ENCODE measurements at regions not wholly inside any gene's neighbourhood (a gene's known extent, or its start where the extent isn't known, plus 50 kb on each side); places are given as distances from the start of the nearest gene placed in this dataset.

DNA sequence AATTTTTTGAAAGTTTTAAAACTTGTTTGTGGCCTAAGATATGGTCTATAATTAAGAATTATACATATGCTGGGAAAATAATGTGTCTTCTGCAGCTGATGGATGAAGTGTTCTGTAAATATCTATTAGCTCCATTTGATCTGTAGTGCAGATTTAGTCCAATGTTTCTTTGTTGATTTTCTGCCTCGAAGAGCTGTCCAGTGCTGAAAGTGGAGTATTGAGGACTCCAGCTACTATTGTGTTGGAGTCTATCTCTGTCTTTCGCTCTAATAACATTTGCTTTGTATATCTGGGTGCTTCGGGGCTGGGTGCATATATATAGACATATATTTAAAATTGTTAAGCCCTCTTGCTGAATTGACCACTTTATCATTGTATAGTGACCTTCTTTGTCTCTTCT lies 2127.3 kb downstream of the PCDH7 start:
- H3K27ac Mint-ChIP-seq, result no peak overlapping the region
- H3K4me1 ChIP-seq (ENCODE audit: insufficient read depth, low read length), result no peaks in the 10 kb centered on the region
- ChIA-PET CTCF (ENCODE audit: partially characterized antibody) (no interaction called here), POLR2A (ENCODE audit: partially characterized antibody) (no interaction called here)
- no peaks in the 10 kb centered on the region for H3K27me3 Mint-ChIP-seq
- peaks cover 0 to 9% of the 10 kb centered on the region in 2 donors for H3K9me3 ChIP-seq (ENCODE audit: control insufficient read depth in 1 of 2, low read length in 2 of 2)
- H3K27ac ChIP-seq (ENCODE audit: low read depth, low read length), result no peak overlapping the region
- intact Hi-C loops (cut with micrococcal nuclease), result no loop called here
- no peaks in the 10 kb centered on the region for H3K36me3 Mint-ChIP-seq
- no peaks in the 10 kb centered on the region for H3K36me3 ChIP-seq (ENCODE audit: insufficient read depth, low read length)
- H3K4me3 Mint-ChIP-seq, result no peak overlapping the region
- peaks cover 0 to 21% (median 4%) of the 10 kb centered on the region in 8 donors for H3K9me3 Mint-ChIP-seq
- no peaks in the 10 kb centered on the region for H3K27me3 ChIP-seq (ENCODE audit: insufficient read depth, low read length)
- no peak overlapping the region for H3K4me3 ChIP-seq (ENCODE audit: low read length in 2 of 2)
- no peak for DNase-seq
- no peaks in the 10 kb centered on the region for H3K4me1 Mint-ChIP-seq

DNA sequence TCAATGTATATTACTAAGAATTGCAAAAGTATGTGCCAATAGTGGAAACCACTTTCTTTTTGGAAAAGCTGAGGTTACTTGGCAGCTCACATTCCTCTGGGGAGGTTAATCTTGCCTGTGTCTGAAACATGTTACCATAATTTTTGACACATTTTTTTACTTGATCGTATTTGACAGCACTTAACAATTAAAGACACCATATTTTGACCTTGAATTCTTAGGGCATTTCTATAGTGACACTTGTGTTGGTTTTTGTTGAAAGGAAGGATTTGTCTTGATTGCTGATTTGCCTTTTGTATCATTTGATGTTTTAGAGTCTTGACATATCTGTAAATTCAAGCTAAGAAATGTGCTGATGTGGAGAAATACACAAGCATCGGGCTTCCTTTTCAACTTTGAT lies 2135.5 kb downstream of the PCDH7 start:
- Mint-ChIP-seq H3K9me3 (peaks cover 0 to 20% (median 3%) of the 10 kb centered on the region in 8 donors), H3K4me1 (no peaks in the 10 kb centered on the region), H3K4me3 (no peak overlapping the region), H3K27ac (no peak overlapping the region), H3K27me3 (no peaks in the 10 kb centered on the region), H3K36me3 (no peaks in the 10 kb centered on the region)
- intact Hi-C loops (cut with micrococcal nuclease), result no loop called here
- ChIA-PET POLR2A (ENCODE audit: partially characterized antibody) (no interaction called here), CTCF (ENCODE audit: partially characterized antibody) (no interaction called here)
- H3K27me3 ChIP-seq (ENCODE audit: insufficient read depth, low read length), result no peaks in the 10 kb centered on the region
- no peak overlapping the region for H3K27ac ChIP-seq (ENCODE audit: low read depth, low read length)
- no peak overlapping the region for H3K4me3 ChIP-seq (ENCODE audit: low read length in 2 of 2)
- no peaks in the 10 kb centered on the region for H3K4me1 ChIP-seq (ENCODE audit: insufficient read depth, low read length)
- H3K36me3 ChIP-seq (ENCODE audit: insufficient read depth, low read length), result no peaks in the 10 kb centered on the region
- H3K9me3 ChIP-seq (ENCODE audit: control insufficient read depth in 1 of 2, low read length in 2 of 2), result peaks cover 0 to 4% of the 10 kb centered on the region in 2 donors
- DNase-seq, result no peak

DNA sequence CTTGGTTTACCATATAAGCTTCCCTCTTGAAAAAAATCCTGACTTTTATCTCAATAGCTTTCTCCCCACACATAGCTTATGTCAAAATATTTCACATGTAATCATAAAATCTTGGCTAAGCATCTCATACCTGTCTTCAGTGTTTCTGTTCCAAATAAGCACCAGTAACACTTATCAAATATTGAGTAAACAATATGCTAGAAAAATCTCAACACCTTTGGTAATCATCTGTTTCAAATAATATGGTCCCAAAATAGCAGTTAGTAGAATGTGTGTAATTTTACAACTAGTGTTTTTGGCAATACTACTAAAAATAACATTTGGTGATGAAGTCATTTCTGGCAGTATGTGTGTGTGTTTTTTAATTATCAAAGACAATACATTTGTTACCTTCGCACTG lies 2138.2 kb downstream of the PCDH7 start:
- Histone ChIP-seq H3K4me3 (ENCODE audit: low read length in 2 of 2) (no peak overlapping the region), H3K27me3 (ENCODE audit: insufficient read depth, low read length) (no peaks in the 10 kb centered on the region), H3K27ac (ENCODE audit: low read depth, low read length) (no peak overlapping the region), H3K36me3 (ENCODE audit: insufficient read depth, low read length) (no peaks in the 10 kb centered on the region), H3K9me3 (ENCODE audit: control insufficient read depth in 1 of 2, low read length in 2 of 2) (no peaks in the 10 kb centered on the region), H3K4me1 (ENCODE audit: insufficient read depth, low read length) (no peaks in the 10 kb centered on the region)
- intact Hi-C loops (cut with micrococcal nuclease), result no loop called here
- Mint-ChIP-seq H3K9me3 (peaks cover 0 to 9% (median under 1%) of the 10 kb centered on the region in 8 donors), H3K27ac (no peak overlapping the region), H3K4me3 (no peak overlapping the region), H3K36me3 (no peaks in the 10 kb centered on the region), H3K4me1 (no peaks in the 10 kb centered on the region), H3K27me3 (no peaks in the 10 kb centered on the region)
- DNase-seq, result no peak
- ChIA-PET POLR2A (ENCODE audit: partially characterized antibody) (no interaction called here), CTCF (ENCODE audit: partially characterized antibody) (no interaction called here)

DNA sequence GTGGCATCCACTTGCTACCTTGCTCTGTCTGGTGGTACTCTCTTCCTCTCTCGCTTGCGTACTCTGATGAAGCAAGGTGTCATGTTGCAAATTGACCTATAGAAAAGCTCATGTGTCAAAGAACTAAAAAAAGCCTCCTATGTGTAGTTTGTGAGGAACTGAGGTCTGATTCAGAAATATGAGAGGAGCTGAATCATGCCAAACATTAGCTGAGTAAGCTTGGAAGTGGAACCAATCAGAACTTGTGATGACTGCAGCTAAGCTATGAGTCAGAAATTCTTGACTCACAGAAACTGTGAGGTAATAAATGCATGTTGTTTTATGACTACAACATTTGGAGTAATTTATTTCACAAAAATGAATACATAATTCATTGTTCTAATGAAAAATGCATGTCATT lies 2138.8 kb downstream of the PCDH7 start:
- Histone ChIP-seq H3K4me3 (ENCODE audit: low read length in 2 of 2) (no peak overlapping the region), H3K36me3 (ENCODE audit: insufficient read depth, low read length) (no peaks in the 10 kb centered on the region), H3K4me1 (ENCODE audit: insufficient read depth, low read length) (no peaks in the 10 kb centered on the region), H3K9me3 (ENCODE audit: control insufficient read depth in 1 of 2, low read length in 2 of 2) (no peaks in the 10 kb centered on the region), H3K27me3 (ENCODE audit: insufficient read depth, low read length) (no peaks in the 10 kb centered on the region), H3K27ac (ENCODE audit: low read depth, low read length) (no peak overlapping the region)
- no peaks in the 10 kb centered on the region for H3K27me3 Mint-ChIP-seq
- H3K36me3 Mint-ChIP-seq, result no peaks in the 10 kb centered on the region
- DNase-seq, result no peak
- H3K27ac Mint-ChIP-seq, result peak overlapping the region in 1 of 7 donors; percentile 1
- no peaks in the 10 kb centered on the region for H3K4me1 Mint-ChIP-seq
- POLR2A ChIA-PET (ENCODE audit: partially characterized antibody), result no interaction called here
- intact Hi-C loops (cut with micrococcal nuclease), result no loop called here
- H3K9me3 Mint-ChIP-seq, result peaks cover 0 to 9% (median under 1%) of the 10 kb centered on the region in 8 donors
- CTCF ChIA-PET (ENCODE audit: partially characterized antibody), result no interaction called here
- H3K4me3 Mint-ChIP-seq, result no peak overlapping the region

- Mint-ChIP-seq H3K4me3 (no peak overlapping the region), H3K36me3 (no peaks in the 10 kb centered on the region), H3K27me3 (no peaks in the 10 kb centered on the region), H3K27ac (no peak overlapping the region), H3K9me3 (peaks cover 0 to 20% (median 11%) of the 10 kb centered on the region in 8 donors), H3K4me1 (no peaks in the 10 kb centered on the region)
- Histone ChIP-seq H3K9me3 (ENCODE audit: control insufficient read depth in 1 of 2, low read length in 2 of 2) (no peaks in the 10 kb centered on the region), H3K36me3 (ENCODE audit: insufficient read depth, low read length) (no peaks in the 10 kb centered on the region), H3K27me3 (ENCODE audit: insufficient read depth, low read length) (no peaks in the 10 kb centered on the region), H3K4me3 (ENCODE audit: low read length in 2 of 2) (no peak overlapping the region), H3K4me1 (ENCODE audit: insufficient read depth, low read length) (no peaks in the 10 kb centered on the region), H3K27ac (ENCODE audit: low read depth, low read length) (no peak overlapping the region)
- ChIA-PET CTCF (ENCODE audit: partially characterized antibody) (no interaction called here), POLR2A (ENCODE audit: partially characterized antibody) (no interaction called here)
- intact Hi-C loops (cut with micrococcal nuclease), result no loop called here
- no peak for DNase-seq
These were observed 2144.7 kb downstream of the PCDH7 start for GRCh38 chr4:32864713-32865351.

DNA sequence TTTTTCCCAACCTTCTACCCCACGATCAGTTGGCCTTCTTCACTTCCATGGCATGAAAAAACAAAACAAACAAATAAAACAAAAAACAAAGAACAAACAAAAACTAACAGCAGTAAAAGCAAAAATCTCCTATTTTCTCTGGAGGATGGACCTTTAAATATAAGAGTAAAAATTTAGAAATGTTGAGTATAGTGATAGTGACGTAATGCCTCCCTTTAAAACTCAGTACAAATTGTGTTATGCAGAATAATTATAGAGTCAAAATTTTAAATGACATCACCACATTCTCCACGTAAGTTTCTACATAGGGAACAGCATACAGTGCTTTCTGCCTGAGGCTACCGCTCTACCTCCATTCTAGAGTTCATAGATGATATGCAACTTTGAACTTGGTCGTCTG lies 2156.4 kb downstream of the PCDH7 start:
- Histone ChIP-seq H3K27me3 (ENCODE audit: insufficient read depth, low read length) (no peaks in the 10 kb centered on the region), H3K36me3 (ENCODE audit: insufficient read depth, low read length) (no peaks in the 10 kb centered on the region), H3K27ac (ENCODE audit: low read depth, low read length) (no peak overlapping the region), H3K9me3 (ENCODE audit: control insufficient read depth in 1 of 2, low read length in 2 of 2) (no peaks in the 10 kb centered on the region), H3K4me3 (ENCODE audit: low read length in 2 of 2) (no peak overlapping the region), H3K4me1 (ENCODE audit: insufficient read depth, low read length) (no peaks in the 10 kb centered on the region)
- Mint-ChIP-seq H3K27ac (no peak overlapping the region), H3K36me3 (no peaks in the 10 kb centered on the region), H3K4me1 (no peaks in the 10 kb centered on the region), H3K4me3 (no peak overlapping the region), H3K27me3 (no peaks in the 10 kb centered on the region), H3K9me3 (peaks cover 6 to 20% (median 14%) of the 10 kb centered on the region in 8 donors)
- no peak for DNase-seq
- ChIA-PET CTCF (ENCODE audit: partially characterized antibody) (no interaction called here), POLR2A (ENCODE audit: partially characterized antibody) (no interaction called here)
- intact Hi-C loops (cut with micrococcal nuclease), result no loop called here

DNA sequence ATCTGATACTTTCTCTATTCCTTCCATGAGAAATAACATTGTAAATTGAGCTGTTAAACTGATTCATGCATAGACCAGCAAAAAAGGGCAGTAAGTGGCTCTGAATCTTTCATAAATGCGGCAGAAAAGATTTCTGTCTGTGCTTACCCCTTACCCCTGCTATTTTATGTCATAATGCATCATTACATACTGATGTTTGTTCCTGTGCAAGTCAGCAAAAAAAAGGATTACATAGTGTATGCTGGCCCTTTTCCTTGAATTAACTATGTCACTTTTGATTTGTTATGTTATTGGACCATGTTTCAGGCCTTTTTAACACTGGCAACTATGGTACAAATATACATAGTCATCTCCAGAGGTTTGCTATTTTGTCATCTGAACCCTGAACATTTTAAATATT lies 2159.7 kb downstream of the PCDH7 start:
- Mint-ChIP-seq H3K9me3 (peaks cover 3 to 14% (median 7%) of the 10 kb centered on the region in 8 donors), H3K27ac (no peak overlapping the region), H3K27me3 (no peaks in the 10 kb centered on the region), H3K36me3 (no peaks in the 10 kb centered on the region), H3K4me3 (no peak overlapping the region), H3K4me1 (no peaks in the 10 kb centered on the region)
- Histone ChIP-seq H3K4me3 (ENCODE audit: low read length in 2 of 2) (no peak overlapping the region), H3K9me3 (ENCODE audit: control insufficient read depth in 1 of 2, low read length in 2 of 2) (no peaks in the 10 kb centered on the region), H3K4me1 (ENCODE audit: insufficient read depth, low read length) (no peaks in the 10 kb centered on the region), H3K27me3 (ENCODE audit: insufficient read depth, low read length) (no peaks in the 10 kb centered on the region), H3K36me3 (ENCODE audit: insufficient read depth, low read length) (no peaks in the 10 kb centered on the region), H3K27ac (ENCODE audit: low read depth, low read length) (no peak overlapping the region)
- ChIA-PET POLR2A (ENCODE audit: partially characterized antibody) (no interaction called here), CTCF (ENCODE audit: partially characterized antibody) (no interaction called here)
- DNase-seq, result no peak
- intact Hi-C loops (cut with micrococcal nuclease), result no loop called here

DNA sequence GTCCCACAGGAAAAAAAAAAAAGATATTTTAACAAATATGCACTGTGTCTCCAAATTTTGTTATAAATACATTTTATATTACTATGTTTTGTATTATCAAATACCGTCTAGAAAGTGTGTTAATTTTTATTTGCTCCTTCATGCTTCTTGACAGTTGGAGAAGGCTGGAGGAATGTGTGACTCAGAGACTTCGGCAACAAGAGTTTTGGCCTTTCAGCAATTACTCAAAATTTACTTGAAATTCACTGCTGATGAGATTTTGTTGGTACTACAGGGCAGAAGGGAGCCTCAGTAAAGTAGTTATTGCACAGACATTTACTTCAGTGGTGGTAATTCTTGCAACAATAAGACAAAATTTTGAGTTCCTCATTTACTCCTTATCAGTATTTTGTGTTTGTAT lies 2164.0 kb downstream of the PCDH7 start:
- DNase-seq, result no peak
- POLR2A ChIA-PET (ENCODE audit: partially characterized antibody), result no interaction called here
- Histone ChIP-seq H3K27ac (ENCODE audit: low read depth, low read length) (no peak overlapping the region), H3K27me3 (ENCODE audit: insufficient read depth, low read length) (no peaks in the 10 kb centered on the region), H3K4me3 (ENCODE audit: low read length in 2 of 2) (no peak overlapping the region), H3K4me1 (ENCODE audit: insufficient read depth, low read length) (no peaks in the 10 kb centered on the region), H3K9me3 (ENCODE audit: control insufficient read depth in 1 of 2, low read length in 2 of 2) (peaks cover 0 to 3% of the 10 kb centered on the region in 2 donors), H3K36me3 (ENCODE audit: insufficient read depth, low read length) (no peaks in the 10 kb centered on the region)
- H3K9me3 Mint-ChIP-seq, result peaks cover 0 to 5% (median 2%) of the 10 kb centered on the region in 8 donors
- intact Hi-C loops (cut with micrococcal nuclease), result no loop called here
- CTCF ChIA-PET (ENCODE audit: partially characterized antibody), result no interaction called here
- no peak overlapping the region for H3K27ac Mint-ChIP-seq
- H3K27me3 Mint-ChIP-seq, result no peaks in the 10 kb centered on the region
- H3K4me1 Mint-ChIP-seq, result no peaks in the 10 kb centered on the region
- no peaks in the 10 kb centered on the region for H3K36me3 Mint-ChIP-seq
- H3K4me3 Mint-ChIP-seq, result no peak overlapping the region
